NCI-H2029 (cell line): ENCODE measurements at regions not wholly inside any gene's neighbourhood (a gene's known extent, or its start where the extent isn't known, plus 50 kb on each side); places are given as distances from the start of the nearest gene placed in this dataset.
"Not testable (repeated sequence)": the region's sequence is repeated elsewhere in the genome, so short reads cannot be mapped to it uniquely, and the experiment has no call there.

ENCODE experiments used
- DNase-seq: peaks from one replicate; lab custom pipeline; 2025; lab: John Stamatoyannopoulos, UW

- no peak for DNase-seq
Measured at GRCh38 chr10:131363416-131363815, 51.9 kb upstream of the TCERG1L start.

- no peak for DNase-seq
Measured at GRCh38 chr10:131371571-131371970, 60.0 kb upstream of the TCERG1L start.

- DNase-seq, result no peak
Measured at GRCh38 chr10:131381576-131381975, 70.1 kb upstream of the TCERG1L start.

- not testable (repeated sequence) for DNase-seq
Measured at GRCh38 chr10:131385161-131385872, 73.8 kb upstream of the TCERG1L start.

GRCh38 chr10:131387018-131387529, 75.6 kb upstream of the TCERG1L start:
- no peak for DNase-seq

GRCh38 chr10:131391936-131392335, 80.4 kb upstream of the TCERG1L start:
- no peak for DNase-seq

- DNase-seq, result no peak
Measured at GRCh38 chr10:131396121-131397050, 84.9 kb upstream of the TCERG1L start.

- DNase-seq, result no peak
Measured at GRCh38 chr10:131398166-131398565, 86.6 kb upstream of the TCERG1L start.

GRCh38 chr10:131399981-131400380, 88.5 kb upstream of the TCERG1L start:
- no peak for DNase-seq

GRCh38 chr10:131400513-131400912, 89.0 kb upstream of the TCERG1L start:
- no peak for DNase-seq

GRCh38 chr10:131402771-131403650, 91.5 kb upstream of the TCERG1L start:
- no peak for DNase-seq

GRCh38 chr10:131403936-131404335, 92.4 kb upstream of the TCERG1L start:
- no peak for DNase-seq

GRCh38 chr10:131404886-131405285, 93.4 kb upstream of the TCERG1L start:
- DNase-seq, result no peak

- DNase-seq, result no peak
Measured at GRCh38 chr10:131406676-131407392, 95.3 kb upstream of the TCERG1L start.

GRCh38 chr10:131418681-131419080, 107.2 kb upstream of the TCERG1L start:
- DNase-seq, result no peak

- no peak for DNase-seq
Measured at GRCh38 chr10:131419797-131420196, 108.3 kb upstream of the TCERG1L start.

GRCh38 chr10:131420867-131421266, 109.3 kb upstream of the TCERG1L start:
- no peak for DNase-seq

- DNase-seq, result no peak
Measured at GRCh38 chr10:131421381-131421780, 109.9 kb upstream of the TCERG1L start.

- no peak for DNase-seq
Measured at GRCh38 chr10:131422731-131423130, 111.2 kb upstream of the TCERG1L start.

GRCh38 chr10:131424053-131424452, 112.5 kb upstream of the TCERG1L start:
- DNase-seq, result no peak

- DNase-seq, result no peak
Measured at GRCh38 chr10:131424836-131425491, 113.4 kb upstream of the TCERG1L start.
